ENCODE measurements at regions not wholly inside any gene's neighbourhood (a gene's known extent, or its start where the extent isn't known, plus 50 kb on each side); places are given as distances from the start of the nearest gene placed in this dataset.
"Not testable (repeated sequence)": the region's sequence is repeated elsewhere in the genome, so short reads cannot be mapped to it uniquely, and the experiment has no call there.

DNA sequence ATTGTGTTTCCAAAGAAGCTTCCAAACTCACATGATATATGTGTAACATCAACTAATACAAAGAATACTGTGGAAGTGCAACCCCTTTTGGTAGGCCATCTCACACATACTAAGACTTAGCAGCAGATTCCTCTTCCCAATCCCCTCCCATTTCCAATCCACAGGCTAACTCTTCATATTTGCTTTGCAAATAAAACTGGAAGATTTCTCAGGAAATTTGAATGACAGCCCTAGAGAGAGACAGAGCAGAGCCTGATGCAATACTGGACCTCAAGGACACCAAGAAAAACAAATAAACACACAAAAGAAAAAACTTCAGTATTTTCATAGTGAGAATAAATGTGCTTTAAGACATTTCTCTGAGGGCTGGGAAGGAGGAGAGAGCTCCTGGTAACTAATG lies 190.2 kb upstream of the BRINP3 start:
- intact Hi-C loops (cut with micrococcal nuclease): no loop called here

DNA sequence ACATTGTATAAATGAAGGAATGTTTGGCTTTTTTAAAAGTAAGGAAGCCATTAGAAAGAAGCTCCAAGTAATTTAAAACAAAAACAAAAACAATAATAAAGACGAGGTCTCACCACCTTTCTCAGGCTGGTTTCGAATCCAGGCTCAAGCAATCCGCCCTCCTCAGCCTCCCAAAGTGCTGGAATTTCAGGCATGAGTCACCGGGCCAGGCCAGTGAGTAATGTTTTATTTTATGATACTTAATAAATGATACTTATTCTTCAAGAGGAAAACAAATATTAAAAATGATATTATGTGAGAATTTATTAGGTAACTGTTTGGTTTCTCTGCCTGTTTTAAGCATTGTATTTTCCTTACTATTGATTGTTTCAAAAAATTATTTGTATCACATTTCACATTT lies 201.4 kb upstream of the BRINP3 start:
- intact Hi-C loops (cut with micrococcal nuclease): no loop called here

DNA sequence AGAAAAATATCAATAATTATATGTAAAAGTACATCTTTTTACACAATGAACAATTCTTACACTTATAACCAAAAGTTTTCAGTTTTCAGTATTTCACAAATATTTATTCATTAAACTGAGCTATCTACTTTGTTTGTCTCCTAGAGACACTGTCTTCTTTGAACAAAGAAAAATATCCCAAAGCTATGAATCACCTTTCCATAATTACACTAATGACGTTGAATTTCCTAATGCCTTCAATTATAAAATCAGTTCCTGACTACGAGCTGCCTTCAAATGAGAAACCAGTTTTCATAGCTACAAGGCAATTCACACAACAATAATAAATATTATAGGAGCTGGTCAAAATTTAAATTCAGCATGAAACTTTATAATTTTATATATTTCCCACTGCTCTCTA lies 201.8 kb upstream of the BRINP3 start:
- intact Hi-C loops (cut with micrococcal nuclease): no loop called here

DNA sequence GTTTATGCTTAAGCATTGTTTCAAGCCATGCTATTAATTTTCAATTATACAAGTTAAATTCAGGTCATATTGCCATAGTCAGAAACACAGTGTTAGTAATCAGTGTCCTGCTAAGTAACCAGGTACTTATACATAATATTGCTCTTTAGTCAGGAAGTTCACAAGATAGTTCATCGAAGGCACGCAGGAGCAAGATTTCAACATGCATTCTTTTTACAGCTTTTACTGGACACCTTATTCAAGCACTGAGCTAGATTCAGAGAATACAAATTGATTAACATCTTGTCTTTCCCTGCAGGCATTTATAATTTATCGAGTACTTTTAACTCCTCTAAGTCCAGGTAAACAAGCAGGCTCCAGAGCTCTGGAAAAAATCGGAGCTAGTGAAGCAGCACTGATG lies 202.3 kb upstream of the BRINP3 start:
- intact Hi-C loops (cut with micrococcal nuclease): no loop called here

DNA sequence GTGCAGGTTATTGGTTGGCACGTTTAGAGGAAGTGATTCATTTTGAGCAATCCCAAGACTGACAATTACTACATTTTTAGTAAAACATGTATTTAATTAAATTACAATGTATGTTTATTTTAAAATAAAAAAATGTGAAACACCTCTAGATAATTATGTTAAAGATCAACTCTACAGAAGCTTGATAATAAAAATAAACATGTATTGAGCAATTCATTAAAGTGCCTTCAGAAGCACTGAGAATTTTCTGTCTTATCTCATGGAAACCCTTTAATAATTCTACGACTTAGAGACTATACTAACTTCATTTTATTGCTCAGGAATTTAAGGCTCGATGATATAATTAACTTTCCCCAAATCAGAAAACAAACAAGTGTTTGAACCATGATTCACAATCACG lies 208.0 kb upstream of the BRINP3 start:
- intact Hi-C loops (cut with micrococcal nuclease): no loop called here

GRCh38 chr1:190688096-190688495 lies 210.4 kb upstream of the BRINP3 start:
- intact Hi-C loops (cut with micrococcal nuclease): no loop called here

DNA sequence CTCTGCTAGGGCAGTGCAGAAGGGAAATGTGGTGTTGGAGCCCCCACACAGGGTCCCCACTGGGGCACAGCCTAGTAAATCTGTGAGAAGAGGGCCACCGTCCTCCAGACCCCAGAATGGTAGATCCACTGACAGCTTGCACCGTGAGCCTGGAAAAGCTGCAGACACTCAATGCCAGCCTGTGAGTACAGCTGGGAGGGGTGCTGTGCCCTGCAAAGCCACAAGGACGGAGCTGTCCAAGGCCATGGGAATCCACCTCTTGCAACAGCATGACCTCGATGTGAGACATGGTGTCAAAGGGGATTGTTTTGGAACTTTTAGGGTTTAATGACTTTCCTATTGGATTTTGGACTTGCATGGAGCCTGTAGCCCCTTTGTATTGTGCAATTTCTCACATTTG lies 220.8 kb upstream of the BRINP3 start:
- intact Hi-C loops (cut with micrococcal nuclease): not testable (repeated sequence)

- intact Hi-C loops (cut with micrococcal nuclease): no loop called here
Measured at GRCh38 chr1:190699165-190699564, 221.5 kb upstream of the BRINP3 start.

GRCh38 chr1:190708418-190709057 lies 230.9 kb upstream of the BRINP3 start:
- intact Hi-C loops (cut with micrococcal nuclease): no loop called here

DNA sequence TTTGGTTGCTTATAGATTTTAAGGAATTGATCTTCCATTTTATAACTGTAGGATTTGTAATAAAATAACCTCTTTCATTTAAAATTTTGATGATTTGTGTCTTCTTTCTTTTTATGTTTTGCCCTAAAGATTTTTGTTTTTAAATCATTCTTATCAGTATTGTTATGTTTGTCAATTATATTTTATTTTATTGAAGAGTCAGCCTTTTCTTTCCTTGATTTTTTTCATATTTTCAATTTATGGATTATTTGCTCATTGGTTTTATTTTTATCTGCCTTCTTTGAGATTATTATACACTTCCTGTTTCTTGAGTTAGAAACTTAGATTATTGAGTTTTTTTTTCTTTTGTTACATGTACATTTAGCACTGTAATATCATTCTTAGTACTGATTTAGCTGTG lies 233.4 kb upstream of the BRINP3 start:
- intact Hi-C loops (cut with micrococcal nuclease): no loop called here

DNA sequence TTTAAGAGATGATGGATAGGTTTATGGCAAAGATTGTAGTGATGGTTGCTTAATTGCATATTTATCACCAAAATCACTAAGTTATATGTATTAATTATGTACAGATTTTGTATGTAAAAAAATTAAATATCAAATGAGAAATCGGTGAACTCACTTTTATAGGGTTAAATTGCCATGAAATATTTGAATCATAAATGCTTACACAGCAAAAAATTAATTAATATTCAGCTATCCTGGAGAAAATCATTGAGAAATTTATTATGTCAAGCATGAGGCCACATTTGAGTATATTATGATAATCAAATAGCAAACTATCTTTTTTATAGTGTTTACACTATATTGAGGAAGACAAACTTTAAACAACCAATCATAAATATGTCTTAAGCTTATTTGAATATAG lies 239.4 kb upstream of the BRINP3 start:
- intact Hi-C loops (cut with micrococcal nuclease): no loop called here

GRCh38 chr1:190736971-190737590 lies 259.4 kb upstream of the BRINP3 start:
- intact Hi-C loops (cut with micrococcal nuclease): no loop called here

DNA sequence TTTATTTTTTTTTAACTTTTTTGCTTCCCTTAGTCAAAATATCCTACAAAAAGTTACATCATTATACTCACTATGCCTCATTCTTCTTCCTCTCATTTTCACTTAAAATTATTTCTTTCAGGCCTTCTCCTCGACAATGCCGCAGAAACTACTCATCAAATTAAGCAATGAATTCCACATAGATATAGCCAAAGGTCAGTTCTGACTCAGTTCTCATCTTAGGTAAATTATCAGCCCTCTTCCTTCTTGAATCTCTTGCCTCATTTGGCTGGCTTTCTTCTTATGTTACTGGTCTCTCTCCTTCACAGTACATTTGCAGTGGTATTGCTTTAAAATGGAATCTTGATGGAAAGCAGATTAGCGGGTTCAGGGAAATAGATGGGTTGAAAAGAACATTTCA lies 260.7 kb upstream of the BRINP3 start:
- intact Hi-C loops (cut with micrococcal nuclease): no loop called here

DNA sequence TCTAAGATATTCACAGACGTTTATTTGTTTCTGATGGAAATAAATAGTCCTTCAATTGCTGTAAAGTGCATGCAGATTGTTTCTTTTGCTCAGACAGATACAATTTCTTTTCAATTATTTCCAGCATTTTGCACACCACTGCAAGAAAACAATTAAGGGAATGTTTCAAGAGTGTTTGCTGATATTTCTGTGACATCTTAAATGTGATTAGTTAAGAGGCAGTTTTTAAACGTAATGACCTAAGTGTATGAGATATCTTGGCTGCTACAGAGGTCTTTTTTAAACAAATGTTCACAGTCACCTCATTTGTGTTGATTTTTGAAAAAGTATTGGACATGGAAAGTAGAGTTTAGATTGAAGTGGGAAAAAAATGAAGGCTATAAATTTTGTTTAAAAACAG lies 262.3 kb upstream of the BRINP3 start:
- intact Hi-C loops (cut with micrococcal nuclease): loop anchor here (2.0 kb wide), 1 partner anchor 21 kb away; no protein-coding TSS in a partner anchor

- intact Hi-C loops (cut with micrococcal nuclease): no loop called here
Measured at GRCh38 chr1:190747704-190748103, 270.0 kb upstream of the BRINP3 start.

DNA sequence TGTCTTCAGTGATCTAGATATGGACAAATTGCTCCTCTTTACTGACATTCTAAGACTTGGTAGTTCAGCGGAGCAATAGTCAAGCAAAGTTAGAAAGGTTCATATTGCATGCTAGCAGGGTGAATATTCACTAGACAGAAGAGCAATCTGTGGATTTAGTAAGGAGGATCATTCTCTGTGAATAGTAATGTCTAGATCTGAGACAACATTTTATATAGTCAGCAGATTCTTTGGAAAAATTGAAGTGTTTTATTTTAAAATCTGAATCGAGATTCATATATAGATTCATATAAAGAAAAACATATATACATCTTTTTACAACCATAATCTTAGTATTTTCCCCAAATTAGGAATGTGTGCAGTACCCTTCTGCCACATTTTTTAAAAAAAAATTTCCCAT lies 274.5 kb upstream of the BRINP3 start:
- intact Hi-C loops (cut with micrococcal nuclease): no loop called here

DNA sequence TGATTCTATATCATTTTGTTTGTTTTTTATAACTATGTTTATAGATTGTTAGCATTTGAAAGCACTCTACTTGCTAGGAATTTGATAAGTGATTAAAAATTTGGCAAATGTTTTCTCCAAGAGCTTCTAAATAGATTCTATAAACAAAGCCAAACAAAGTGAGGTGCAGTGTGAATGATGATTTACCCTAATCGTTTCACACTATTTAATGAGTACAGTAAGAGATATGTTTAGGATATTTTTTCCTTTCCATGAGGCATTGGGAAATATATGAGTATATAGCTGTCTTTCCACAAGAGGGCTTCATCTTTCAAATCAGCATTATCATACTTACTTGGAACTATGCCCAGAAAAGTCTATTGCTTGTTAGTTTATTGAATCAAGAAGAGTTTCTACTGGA lies 277.0 kb upstream of the BRINP3 start:
- intact Hi-C loops (cut with micrococcal nuclease): no loop called here

DNA sequence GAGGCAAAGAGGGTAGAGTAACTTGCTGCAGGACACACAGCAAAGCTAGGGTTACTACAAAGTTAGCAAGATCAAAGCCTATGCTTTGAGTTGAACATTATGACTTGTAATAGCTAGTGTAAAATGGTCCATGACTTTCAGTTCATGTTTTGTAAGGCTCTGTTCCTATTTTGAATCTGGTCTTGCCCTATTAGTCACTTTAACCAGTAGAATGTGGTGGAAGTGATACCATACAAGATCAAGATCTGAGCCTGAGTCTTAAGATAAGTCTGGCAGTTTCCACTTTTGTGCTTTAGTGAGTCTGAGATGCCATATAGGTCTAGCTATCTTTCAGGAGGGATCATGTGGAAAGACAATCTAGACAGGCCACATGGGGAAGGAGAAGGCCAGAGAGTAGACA lies 282.1 kb upstream of the BRINP3 start:
- intact Hi-C loops (cut with micrococcal nuclease): loop anchor here (2.0 kb wide), 1 partner anchor 19 kb away; no protein-coding TSS in a partner anchor

DNA sequence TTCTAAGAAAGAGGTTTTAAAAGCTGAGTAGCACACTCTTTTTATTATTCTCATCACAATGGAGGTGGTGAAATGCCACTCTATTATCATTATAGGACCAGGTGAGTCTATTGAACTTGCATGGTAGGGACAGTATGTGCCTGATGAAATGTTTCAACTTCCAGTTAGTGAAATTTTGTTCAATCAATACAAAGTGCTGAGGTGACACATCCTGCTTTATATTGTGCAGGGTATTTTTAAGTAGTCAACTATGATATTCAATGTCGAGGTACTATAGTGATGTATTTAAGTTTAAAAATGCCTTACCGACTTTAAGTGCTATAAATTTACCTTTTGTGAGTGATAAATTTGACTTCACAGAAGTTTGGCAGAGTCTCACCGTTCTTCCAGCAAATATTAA lies 284.7 kb upstream of the BRINP3 start:
- intact Hi-C loops (cut with micrococcal nuclease): no loop called here

- intact Hi-C loops (cut with micrococcal nuclease): no loop called here
Measured at GRCh38 chr1:190792873-190793272, 315.2 kb upstream of the BRINP3 start.

GRCh38 chr1:190807629-190808028 lies 330.0 kb upstream of the BRINP3 start:
- intact Hi-C loops (cut with micrococcal nuclease): no loop called here

DNA sequence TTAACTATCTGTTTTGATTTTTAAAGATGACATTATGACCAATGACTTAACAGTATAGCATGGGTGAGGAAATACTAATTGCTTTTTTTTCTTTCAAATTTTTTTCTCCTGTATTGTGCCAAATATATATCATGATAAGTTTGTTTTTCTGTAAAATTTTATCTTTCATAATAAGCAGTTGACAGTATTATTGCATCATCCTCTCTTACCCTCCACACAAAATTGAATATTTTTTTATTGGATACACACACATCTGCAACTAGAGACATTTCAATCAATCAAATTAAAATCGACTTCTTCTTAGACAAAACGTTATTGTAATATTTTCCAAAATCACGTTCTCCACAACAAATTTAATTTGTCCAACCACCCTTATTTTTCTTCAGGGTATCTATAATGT lies 330.4 kb upstream of the BRINP3 start:
- intact Hi-C loops (cut with micrococcal nuclease): no loop called here

- intact Hi-C loops (cut with micrococcal nuclease): no loop called here
Measured at GRCh38 chr1:190809312-190809711, 331.6 kb upstream of the BRINP3 start.

Data from T-helper 1 cell treated with Interleukin-12 subunit alpha and Interleukin-12 subunit beta and Interleukin-4 antibody, amounts not matched to agents 30 ng/mL and 1 ng/mL, for 36 hours (primary cell).